WTC11 (cell line): ENCODE measurements at regions not wholly inside any gene's neighbourhood (a gene's known extent, or its start where the extent isn't known, plus 50 kb on each side); places are given as distances from the start of the nearest gene placed in this dataset.

Experiments
- ATAC-seq: fragments of 200-7000 bp; cut with Tn5 transposase; 2 replicates; pipeline ENCODE4 v1.10.0; 2021; ENCODE audit warnings: mild to moderate bottlenecking, moderate library complexity
- CTCF ChIA-PET: fragments of 300-600 bp; sonication (Branson Sonifier 250); formaldehyde crosslinking; loops from one replicate; lab custom pipeline; 2021; ENCODE audit warnings: antibody characterized with exemption; lab: Charles Lee
- POLR2A ChIA-PET: fragments of 350-600 bp; sonication (Branson Sonifier 250); formaldehyde crosslinking; loops from one replicate; lab custom pipeline; 2021; ENCODE audit warnings: antibody characterized with exemption; lab: Charles Lee
- DNase-seq: peaks from one replicate; pipeline ENCODE4 v3.0.0; 2021; ENCODE audit warnings: low spot score
- H3K27ac Mint-ChIP-seq: 2 replicates; pipeline ENCODE4 v1.8.0; 2021; ENCODE audit warnings: mixed read lengths
- H3K27me3 Mint-ChIP-seq: 2 replicates; pipeline ENCODE4 v1.8.0; 2021; ENCODE audit warnings: low read depth, mild to moderate bottlenecking, moderate library complexity, mixed read lengths
- H3K36me3 Mint-ChIP-seq: 2 replicates; pipeline ENCODE4 v1.8.0; 2021; ENCODE audit warnings: mixed read lengths
- H3K4me1 Mint-ChIP-seq: 2 replicates; pipeline ENCODE4 v1.8.0; 2022; ENCODE audit warnings: mixed read lengths
- H3K4me3 Mint-ChIP-seq: 2 replicates; pipeline ENCODE4 v1.8.0; 2021; ENCODE audit warnings: mild to moderate bottlenecking, moderate library complexity, mixed read lengths
- H3K9me3 Mint-ChIP-seq: 2 replicates; pipeline ENCODE4 v1.8.0; 2021; ENCODE audit warnings: mixed read lengths
- AR ChIP-seq: fragments of 250-450 bp; sonication (Bioruptor Pico); IDR thresholded peaks from 2 replicates; pipeline ENCODE4 v1.9.0; 2021; ENCODE audit warnings: mild to moderate bottlenecking
- ARID4B ChIP-seq: sonication (generic); formaldehyde crosslinking; IDR thresholded peaks from 2 replicates; pipeline ENCODE4 v1.8.0; 2023; ENCODE audit warnings: missing genetic modification reagents, mild to moderate bottlenecking, borderline replicate concordance
- ATF1 ChIP-seq: sonication (generic); formaldehyde crosslinking; IDR thresholded peaks from 2 replicates; pipeline ENCODE4 v1.8.1; 2023; ENCODE audit warnings: mild to moderate bottlenecking, moderate library complexity, missing genetic modification reagents
- CBFB ChIP-seq: sonication (generic); formaldehyde crosslinking; IDR thresholded peaks from 2 replicates; pipeline ENCODE4 v1.8.1; 2022; ENCODE audit warnings: mild to moderate bottlenecking, low read depth, missing genetic modification reagents
- CREB1 ChIP-seq: sonication (generic); formaldehyde crosslinking; IDR thresholded peaks from 2 replicates; pipeline ENCODE4 v1.8.0; 2023; ENCODE audit warnings: mild to moderate bottlenecking, missing genetic modification reagents
- E2F5 ChIP-seq: sonication (generic); formaldehyde crosslinking; IDR thresholded peaks from 2 replicates; pipeline ENCODE4 v1.8.1; 2022; ENCODE audit warnings: mild to moderate bottlenecking, moderate library complexity, missing genetic modification reagents
- EMX1 ChIP-seq: fragments of 250-450 bp; sonication (Bioruptor Pico); IDR thresholded peaks from 2 replicates; pipeline ENCODE4 v1.8.0; 2021; ENCODE audit warnings: mild to moderate bottlenecking
- IRF1 ChIP-seq: sonication (generic); formaldehyde crosslinking; IDR thresholded peaks from 2 replicates; pipeline ENCODE4 v1.8.0; 2023; ENCODE audit warnings: missing genetic modification reagents
- OVOL2 ChIP-seq: fragments of 250-450 bp; sonication (Bioruptor Pico); IDR thresholded peaks from 2 replicates; pipeline ENCODE4 v1.9.0; 2021; ENCODE audit warnings: mild to moderate bottlenecking, borderline replicate concordance
- RELA ChIP-seq: sonication (generic); formaldehyde crosslinking; IDR thresholded peaks from 2 replicates; pipeline ENCODE4 v1.8.1; 2022; ENCODE audit warnings: missing genetic modification reagents, mild to moderate bottlenecking, borderline replicate concordance
- SOX15 ChIP-seq: fragments of 250-450 bp; sonication (Bioruptor Pico); IDR thresholded peaks from 2 replicates; pipeline ENCODE4 v1.9.0; 2021; ENCODE audit warnings: mild to moderate bottlenecking
- TCF7 ChIP-seq: sonication (generic); formaldehyde crosslinking; IDR thresholded peaks from 2 replicates; pipeline ENCODE4 v1.8.0; 2022; ENCODE audit warnings: mild to moderate bottlenecking, low read depth, missing genetic modification reagents, moderate library complexity
- ZBTB21 ChIP-seq: sonication (generic); formaldehyde crosslinking; IDR thresholded peaks from 2 replicates; pipeline ENCODE4 v1.8.1; 2023; ENCODE audit warnings: mild to moderate bottlenecking, missing genetic modification reagents, borderline replicate concordance
- ZNF121 ChIP-seq: sonication (generic); formaldehyde crosslinking; IDR thresholded peaks from 2 replicates; pipeline ENCODE4 v1.8.0; 2023; ENCODE audit warnings: missing genetic modification reagents
- ZNF232 ChIP-seq: sonication (generic); formaldehyde crosslinking; IDR thresholded peaks from 2 replicates; pipeline ENCODE4 v1.8.0; 2022; ENCODE audit warnings: mild to moderate bottlenecking, missing genetic modification reagents
- ZSCAN18 ChIP-seq: fragments of 250-450 bp; sonication (Bioruptor Pico); IDR thresholded peaks from 2 replicates; pipeline ENCODE4 v2.1.2; 2022; ENCODE audit warnings: mild to moderate bottlenecking, moderate library complexity

- no peak overlapping the region for H3K4me3 Mint-ChIP-seq
- peak; percentile 75 for ATAC-seq
- TF ChIP-seq IRF1 (no peak), CBFB (CRISPR knock-in tag) (no peak), ZNF232 (no peak), TCF7 (CRISPR knock-in tag) (no peak), ZBTB21 (CRISPR knock-in tag) (no peak), OVOL2 (no peak), E2F5 (CRISPR knock-in tag) (no peak), AR (no peak), ARID4B (CRISPR knock-in tag) (no peak), ATF1 (CRISPR knock-in tag) (no peak), RELA (CRISPR knock-in tag) (no peak), ZNF121 (CRISPR knock-in tag) (no peak), SOX15 (CRISPR knock-in tag) (no peak), EMX1 (no peak), CREB1 (CRISPR knock-in tag) (no peak), ZSCAN18 (CRISPR knock-in tag) (no peak)
- TF ChIP-seq, all 79 proteins: peak for 0
- Mint-ChIP-seq H3K4me1 (peaks cover 44% of the 10 kb centered on the region), H3K27ac (peak overlapping the region; percentile 11; the same call in 1 of the 2 replicates), H3K9me3 (peaks cover 6% of the 10 kb centered on the region; the same call in 1 of the 2 replicates), H3K36me3 (peaks cover 10% of the 10 kb centered on the region), H3K27me3 (no peaks in the 10 kb centered on the region)
- POLR2A ChIA-PET, result interaction anchor here (0.6 kb wide), 1 partner anchor 1191 kb away, joined by 6 read pairs; no protein-coding TSS in a partner anchor
- DNase-seq, result peak; percentile 49
- CTCF ChIA-PET, result interaction anchor here (0.9 kb wide), 1 partner anchor 1067 kb away, joined by 4 read pairs; the partner anchor contains the start of gene CITED2
These were observed 1066.8 kb upstream of the CITED2 start for GRCh38 chr6:140441256-140441655.
